22Rv1 (cell line): ENCODE measurements at regions not wholly inside any gene's neighbourhood (a gene's known extent, or its start where the extent isn't known, plus 50 kb on each side); places are given as distances from the start of the nearest gene placed in this dataset.

ENCODE experiments used
- ZFX ChIP-seq: fragments of 450-650 bp; IDR thresholded peaks from 2 replicates; pipeline ENCODE4 v1.6.1; 2017; ENCODE audit warnings: antibody characterized with exemption, borderline replicate concordance
- TF ChIP-seq, protein P1 (sequence below): fragments of 450-650 bp; IDR thresholded peaks from 2 replicates; pipeline ENCODE4 v1.5.1; 2017; ENCODE audit warnings: mild to moderate bottlenecking

DNA sequence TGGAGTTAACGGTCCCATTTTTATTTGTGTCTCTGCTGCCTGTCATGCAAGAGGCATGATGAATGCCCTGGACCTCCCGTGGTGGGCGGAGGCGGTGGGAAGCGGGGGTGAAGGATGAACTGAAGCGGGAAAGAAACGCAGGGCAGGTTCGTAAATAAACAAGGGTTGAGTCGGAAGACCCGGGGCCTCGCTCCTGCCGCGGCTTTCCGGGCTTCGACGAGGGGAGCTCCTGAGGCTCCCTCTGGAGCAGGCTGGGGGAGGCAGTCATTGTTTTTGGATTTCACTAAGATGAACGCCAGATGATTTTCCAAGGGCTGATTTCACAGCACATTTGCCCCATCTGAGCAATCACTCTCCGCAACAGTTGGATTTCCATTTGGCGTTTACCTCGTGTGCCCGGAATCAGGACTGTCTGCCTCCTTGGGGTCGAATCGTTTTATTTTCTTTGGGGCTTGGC, 130.2 kb downstream of the SLC38A6 start:
- TF ChIP-seq, protein P1, sequence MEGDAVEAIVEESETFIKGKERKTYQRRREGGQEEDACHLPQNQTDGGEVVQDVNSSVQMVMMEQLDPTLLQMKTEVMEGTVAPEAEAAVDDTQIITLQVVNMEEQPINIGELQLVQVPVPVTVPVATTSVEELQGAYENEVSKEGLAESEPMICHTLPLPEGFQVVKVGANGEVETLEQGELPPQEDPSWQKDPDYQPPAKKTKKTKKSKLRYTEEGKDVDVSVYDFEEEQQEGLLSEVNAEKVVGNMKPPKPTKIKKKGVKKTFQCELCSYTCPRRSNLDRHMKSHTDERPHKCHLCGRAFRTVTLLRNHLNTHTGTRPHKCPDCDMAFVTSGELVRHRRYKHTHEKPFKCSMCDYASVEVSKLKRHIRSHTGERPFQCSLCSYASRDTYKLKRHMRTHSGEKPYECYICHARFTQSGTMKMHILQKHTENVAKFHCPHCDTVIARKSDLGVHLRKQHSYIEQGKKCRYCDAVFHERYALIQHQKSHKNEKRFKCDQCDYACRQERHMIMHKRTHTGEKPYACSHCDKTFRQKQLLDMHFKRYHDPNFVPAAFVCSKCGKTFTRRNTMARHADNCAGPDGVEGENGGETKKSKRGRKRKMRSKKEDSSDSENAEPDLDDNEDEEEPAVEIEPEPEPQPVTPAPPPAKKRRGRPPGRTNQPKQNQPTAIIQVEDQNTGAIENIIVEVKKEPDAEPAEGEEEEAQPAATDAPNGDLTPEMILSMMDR, result no peak
- TF ChIP-seq ZFX, result no peak
